CD4-positive, alpha-beta T cell treated with Interleukin-4 for 1 hour (primary cell): ENCODE measurements at regions not wholly inside any gene's neighbourhood (a gene's known extent, or its start where the extent isn't known, plus 50 kb on each side); places are given as distances from the start of the nearest gene placed in this dataset.

Experiments
- DNase-seq, 2 donors: peaks; one replicate each; pipeline ENCODE4 v3.0.0-alpha.2; 2020 to 2022

DNA sequence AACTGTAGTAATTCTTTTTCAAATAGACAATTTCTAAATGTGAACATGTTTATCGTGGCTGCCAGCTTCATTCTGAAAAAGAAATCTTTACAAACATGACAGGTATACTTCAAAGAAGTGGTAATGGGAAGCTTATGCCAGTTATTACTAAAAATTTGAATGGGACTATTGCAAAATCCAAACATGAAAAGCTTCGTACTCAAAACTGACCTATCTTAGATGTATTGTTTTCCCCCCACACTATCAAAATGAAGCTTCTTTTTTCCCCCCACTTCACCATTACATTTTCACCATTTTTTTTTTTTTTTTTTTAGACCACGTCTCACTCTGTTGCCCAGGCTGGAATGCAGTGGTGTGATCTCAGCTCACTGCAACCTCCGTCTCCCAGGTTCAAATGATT, 50.4 kb upstream of the SERTAD2 start:
- DNase-seq = no peak

DNA sequence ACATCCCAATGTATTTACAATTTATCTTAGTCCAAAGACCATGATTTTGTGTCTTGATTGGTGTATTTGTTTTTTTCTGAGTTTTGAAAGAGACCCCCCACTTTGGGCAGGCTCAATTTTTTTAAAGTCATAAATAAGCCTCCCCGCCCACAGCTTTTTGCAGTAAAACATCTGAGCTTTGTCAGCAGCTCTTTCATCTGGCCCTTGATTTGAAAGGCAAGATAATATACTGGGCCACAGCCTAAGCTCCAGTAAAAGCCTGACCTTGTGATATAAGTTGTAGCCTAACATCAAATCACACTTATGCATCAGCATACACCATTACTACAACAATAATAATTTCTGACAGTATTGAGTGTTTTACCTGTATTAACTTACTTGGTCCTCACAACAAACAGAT, 51.3 kb upstream of the SERTAD2 start:
- DNase-seq = no peak

DNA sequence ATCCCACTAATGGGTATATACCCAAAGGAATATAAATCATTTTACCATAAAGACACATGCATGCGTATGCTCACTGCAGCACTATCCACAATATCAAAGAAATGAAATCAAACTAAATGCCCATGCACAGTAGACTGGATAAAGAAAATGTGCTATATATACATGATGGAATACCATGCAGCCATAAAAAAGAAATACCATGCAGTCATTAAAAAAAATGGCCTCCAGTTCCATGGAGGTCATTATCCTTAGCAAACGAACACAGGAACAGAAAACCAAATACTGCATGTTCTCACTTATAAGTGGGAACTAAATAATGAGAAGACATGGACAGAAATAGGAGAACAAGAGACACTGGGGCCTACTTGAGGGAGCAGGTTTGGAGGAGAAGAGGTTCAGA, 53.6 kb upstream of the SERTAD2 start:
- DNase-seq = no peak

DNA sequence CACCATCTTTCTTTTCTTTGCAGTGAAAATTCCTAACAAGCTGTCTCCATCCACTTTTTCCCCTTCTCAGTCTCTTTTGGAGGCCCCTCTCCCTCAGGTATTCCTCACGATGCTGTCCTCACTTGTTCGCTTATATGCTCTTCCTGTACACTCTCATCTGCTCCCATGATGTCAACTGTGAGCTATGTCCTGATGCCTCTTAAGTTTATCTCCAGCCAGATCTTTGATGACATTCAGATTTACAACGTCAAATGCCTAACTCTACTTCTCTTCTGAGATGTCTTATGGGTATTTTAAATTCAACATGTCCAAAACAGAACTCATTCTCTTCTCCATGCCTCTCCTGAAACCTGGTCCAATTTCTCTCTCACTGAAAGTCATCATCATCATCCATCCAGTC, 55.1 kb upstream of the SERTAD2 start:
- DNase-seq = no peak

DNA sequence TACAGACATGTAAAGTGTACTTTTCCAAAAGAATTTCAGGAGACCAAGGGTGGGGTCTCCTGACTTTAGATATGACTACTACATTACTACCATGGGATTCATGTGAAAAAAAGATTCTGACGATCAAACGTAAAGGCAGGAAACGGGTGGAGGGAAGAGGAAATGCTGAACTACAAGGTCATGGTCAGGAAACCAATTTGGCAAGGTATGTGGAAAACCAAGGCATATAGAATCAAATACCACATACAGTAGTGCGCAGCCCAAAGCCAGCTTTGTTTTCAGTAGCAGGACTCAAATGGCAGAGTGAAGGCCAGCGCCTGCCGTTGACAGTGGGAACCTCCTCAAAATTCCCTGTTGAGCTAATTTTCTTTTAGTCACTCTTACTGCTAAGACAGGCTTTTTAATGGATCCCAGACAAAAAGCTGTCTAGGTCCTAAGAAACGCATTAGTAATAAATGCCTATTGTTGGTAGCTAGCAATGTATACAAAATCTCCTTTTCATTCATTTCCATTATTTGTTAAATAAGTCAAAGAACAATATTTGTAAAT, 57.6 kb upstream of the SERTAD2 start:
- DNase-seq = no peak

DNA sequence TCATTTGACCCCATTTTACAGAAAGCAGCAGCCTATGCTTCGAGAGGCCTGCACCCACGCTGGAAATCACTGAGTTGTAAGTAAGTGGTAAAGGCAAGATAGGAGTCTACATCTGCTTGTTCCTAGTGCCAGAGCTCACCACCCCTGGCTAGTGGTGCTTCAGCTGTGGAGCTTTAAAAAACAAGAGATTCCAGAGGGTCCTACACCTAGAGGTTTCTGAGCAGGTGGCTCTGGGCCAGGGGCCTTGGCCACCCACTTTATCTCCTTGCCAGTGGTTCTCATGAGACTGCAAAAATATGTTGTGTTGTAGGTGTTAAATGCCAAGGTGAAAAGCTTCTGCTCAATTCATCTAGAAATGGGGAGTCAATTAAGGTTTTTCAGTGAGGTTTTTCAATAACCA, 60.0 kb upstream of the SERTAD2 start:
- DNase-seq = no peak

DNA sequence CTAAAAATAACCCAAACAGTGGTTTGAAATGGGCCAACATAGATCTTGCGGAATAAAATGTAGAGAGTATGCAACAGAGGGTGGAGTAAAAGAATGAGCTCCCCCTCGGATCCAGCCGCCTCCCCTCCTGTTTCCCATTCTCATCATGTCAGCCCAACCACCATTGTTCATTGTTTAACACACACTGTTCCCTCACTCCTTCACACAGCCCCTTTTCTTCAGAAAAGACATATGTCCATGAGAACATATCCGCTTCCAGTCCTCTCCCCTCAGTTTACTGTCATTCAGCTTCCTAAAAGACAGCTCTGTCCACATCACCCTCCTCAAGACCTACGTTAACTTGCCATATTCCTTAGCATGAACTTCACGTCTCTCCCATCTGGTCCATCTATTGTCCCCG, 62.9 kb upstream of the SERTAD2 start:
- DNase-seq = no peak

DNA sequence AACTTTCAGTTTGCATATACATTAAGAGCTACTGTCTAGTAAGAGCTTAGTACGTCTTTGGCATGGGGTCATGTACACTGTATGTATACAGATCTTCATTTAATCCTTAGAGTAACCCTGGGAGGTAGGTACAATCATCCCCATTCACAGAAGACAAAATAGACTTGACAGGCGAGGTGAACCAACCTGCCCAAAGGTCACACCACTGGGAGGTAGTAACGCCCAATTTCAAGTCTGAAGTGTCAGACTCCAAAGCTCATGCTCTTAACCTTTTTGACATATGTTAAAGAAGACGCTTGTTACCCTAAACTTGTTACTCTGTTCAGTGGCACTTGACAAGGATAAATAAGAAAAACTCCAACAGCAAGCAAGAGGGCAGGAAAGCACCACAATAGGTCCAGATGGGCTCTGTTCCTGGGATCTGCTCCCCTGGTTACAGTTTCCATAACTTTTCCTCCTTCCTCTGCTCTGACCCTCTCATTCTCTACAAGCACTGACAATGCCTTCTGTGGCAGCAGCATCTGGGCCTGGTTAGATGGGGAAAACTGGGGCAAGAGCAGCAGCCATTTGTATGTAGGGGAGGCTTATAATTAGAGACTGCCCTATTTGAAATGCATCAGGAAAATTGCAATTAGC, 64.7 kb upstream of the SERTAD2 start:
- no peak for DNase-seq

DNA sequence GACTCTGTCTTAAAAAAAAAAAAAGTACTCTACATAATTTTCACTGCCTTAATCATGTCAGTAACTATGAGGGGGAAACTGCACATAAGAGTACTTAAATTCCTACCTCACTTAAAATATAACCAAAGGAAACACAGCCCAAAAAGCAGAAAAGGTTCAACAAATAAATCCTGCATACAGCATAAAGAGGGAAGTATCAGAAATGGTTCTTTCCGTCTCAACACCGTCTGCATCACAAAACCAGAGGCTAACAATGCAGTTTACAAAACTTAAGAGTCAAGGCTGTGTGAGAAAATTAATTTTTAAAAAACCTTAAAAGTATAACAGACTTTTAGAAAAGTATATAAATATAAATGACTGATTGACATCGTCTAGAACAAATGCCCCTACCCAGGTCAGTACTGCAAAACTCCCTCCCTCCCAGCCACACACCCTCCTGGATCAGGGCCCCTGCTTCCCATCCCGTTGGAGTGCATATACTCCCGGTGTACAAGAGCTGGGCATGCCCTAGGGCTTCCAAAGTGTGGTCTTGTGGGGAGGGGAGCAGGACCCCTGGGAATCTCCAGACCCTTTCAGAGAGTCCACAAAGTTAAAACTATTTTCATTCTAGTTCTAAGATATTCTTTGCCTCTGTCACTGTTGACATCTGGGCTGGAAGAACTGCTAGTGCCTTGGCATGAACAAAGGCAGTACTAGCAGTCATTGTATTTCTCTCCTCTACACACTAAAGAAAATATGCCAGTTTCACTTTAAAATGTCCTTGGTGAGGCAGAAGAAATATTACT, 67.0 kb upstream of the SERTAD2 start:
- DNase-seq = no peak

DNA sequence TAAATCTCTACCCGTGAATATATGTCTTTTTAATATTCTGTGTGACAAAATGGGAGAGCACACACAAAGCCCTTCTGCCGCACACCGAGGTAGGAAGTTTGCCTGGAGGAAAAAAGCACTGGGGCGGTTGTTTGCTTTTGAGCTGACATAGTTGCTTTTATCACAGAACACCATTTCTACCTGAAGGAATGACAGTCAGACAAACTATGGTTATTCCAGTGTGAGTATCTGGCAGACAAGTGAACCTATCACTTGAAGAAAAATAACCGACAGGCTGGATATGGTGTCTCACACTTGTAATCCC, 67.6 kb upstream of the SERTAD2 start:
- no peak for DNase-seq

DNA sequence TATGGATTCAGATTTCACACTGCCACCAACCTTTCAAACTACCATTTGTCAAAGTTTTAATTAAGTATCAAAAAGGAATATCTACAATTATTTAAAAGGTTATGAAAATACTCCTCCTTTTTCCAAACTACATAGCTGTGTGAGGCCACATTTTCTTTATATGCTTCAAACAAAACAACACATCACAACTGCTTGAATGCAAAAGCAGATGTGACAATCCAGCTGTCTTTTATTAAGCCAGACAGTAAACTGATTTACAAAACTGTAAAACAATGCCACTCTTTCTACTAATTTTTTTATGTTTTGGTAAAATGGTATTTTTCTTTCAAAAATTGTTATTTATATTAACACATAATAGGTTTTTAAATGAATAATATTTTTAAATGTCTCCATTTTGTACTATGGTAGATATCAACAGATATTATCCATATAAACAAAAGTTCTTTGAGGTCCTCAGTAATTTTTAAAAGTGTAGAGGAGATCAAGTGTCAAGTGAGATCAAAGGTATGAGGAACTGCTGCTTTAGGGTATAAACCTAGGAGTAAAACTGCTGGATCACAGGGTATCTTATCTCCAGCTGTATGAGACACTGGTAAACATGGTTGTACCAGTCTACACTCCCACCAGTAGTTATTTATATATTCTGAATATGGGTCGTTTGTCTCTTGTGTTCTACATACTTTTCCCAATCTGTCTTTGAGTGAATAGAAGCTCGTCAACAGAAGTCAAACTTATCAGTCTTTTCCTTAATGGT, 68.8 kb upstream of the SERTAD2 start:
- DNase-seq = no peak

DNA sequence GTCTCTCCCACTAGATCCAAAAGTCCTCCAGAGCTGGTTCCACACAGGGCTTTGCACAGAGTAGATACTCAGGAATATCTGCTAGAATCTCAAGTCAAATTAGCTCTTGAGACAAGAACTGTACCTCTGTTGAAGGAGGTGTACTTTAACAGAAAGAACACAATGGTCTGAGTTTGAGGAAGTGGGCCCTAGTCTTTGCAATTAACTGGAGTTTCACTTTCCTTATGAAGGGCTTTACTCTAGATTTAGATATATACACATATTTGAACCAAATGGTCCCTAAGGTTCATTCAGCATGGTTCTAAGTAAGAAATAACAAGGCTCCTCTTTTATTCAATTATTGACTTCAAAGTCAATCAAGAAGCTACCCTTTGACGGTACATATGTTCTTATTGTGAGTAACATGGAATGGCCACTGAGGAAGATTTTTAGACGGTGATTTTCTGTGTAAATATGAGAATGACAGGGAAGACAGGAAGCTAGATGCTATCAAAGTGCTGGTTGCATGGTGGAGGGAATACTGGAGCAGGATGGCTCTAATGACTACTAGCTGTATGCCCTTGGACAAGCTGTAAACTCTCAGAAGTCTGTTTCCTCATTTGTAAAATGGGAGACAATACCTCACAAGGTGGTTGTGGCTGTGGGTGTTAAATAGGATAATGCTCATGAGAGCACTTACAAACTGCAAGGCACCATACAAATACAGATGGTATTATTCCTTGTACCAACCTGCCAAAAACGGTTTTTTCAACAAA, 73.5 kb upstream of the SERTAD2 start:
- peak in 1 of 2 donors; percentile 50 for DNase-seq

DNA sequence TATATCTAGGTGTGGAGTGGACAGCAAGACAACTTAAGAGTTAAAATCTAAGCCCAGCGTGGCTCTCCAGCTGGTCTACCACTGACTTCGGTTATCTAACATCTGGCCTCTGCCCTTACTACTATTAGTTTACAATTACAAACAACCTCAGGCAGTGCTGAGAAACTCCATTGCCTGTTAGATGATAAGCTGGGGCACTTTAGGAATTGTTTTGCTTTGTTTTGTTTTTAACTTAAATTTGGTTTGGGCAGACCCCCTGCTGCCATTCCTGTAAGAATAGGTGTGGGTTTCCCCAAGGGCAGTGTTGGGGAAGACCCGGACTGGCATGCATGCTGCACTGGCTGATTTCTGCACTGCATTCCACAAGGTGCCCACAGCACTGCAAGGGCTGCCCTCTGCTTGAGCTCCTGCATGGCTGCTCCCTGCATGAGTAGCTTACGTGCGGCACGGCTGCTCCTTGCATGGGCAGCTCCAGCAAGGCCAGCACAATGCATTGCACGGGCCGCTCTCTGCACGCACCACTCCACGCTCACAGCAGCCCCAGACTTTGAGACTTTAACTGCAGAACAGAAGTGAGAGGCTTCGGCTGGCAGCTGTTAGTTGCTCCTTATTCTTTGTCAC, 74.2 kb upstream of the SERTAD2 start:
- DNase-seq = no peak

DNA sequence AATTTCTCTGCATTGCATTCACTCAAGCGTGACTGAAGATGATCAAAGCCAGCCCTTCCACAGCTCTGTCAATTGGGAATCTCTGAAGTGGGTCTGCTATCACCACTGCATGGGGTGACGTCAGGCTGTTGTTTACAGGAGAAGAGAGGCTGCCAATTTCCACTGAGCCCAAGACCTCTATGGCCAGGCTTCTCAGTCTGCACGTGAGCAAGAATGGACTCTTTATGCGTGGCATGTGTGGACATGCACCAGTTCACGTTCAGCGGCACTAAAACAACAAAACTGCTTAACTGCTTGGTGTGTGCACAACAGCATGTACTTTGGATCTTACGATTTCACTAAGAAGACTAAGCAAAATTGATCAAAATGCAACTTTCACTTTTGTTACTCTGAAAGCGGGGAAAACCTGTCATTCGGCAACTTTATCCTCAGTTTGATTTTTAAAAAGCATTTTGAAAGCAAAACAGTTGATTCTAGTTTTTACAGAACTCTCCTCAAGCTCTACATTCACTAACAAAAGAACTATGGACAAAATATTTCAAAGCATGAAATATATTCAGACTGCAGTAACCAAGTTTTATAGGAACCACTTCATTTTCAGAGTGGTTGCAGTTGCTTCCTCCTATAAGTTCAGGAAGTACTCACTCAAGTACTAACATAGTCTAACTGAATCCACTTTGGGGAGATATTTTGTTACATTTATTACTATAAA, 77.0 kb upstream of the SERTAD2 start:
- peak; percentile 60 to 61 for DNase-seq

DNA sequence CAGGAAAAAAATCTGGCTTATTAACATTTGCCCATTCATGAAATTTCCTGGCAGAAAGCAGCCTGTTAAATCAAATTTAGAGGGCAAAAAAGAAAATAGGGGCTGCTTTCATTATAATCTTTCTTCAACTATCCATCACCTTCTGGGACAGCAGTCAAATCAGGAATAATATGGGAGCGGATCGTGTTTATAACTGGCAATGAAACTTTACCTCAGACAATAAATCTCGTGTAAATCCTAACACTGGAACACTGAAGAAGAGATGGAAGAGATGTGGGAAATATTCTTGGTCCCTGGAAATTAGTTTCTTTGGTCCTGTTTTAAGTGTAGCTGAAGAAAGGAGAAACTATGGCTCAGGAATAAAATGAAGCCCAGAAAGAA, 77.5 kb upstream of the SERTAD2 start:
- no peak for DNase-seq

DNA sequence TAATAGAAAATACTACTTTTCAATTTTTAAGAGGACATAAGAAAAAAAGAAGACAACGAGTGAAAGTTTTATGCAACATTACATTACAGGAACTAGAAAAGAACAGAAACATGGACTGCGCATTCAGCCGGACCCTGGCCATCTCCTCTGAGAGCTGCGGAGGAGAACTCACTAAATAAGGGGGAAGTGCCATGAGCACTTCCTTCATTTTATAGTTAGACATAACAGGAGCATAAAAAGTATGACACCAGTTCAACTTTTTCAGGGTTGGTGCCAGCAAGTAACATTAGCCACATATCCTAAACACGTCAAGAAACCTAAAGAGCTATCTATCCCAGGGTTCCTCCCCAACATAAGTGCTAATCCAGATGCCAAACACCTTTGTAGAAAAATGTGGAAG, 78.0 kb upstream of the SERTAD2 start:
- peak in 1 of 2 donors; percentile 29 for DNase-seq

DNA sequence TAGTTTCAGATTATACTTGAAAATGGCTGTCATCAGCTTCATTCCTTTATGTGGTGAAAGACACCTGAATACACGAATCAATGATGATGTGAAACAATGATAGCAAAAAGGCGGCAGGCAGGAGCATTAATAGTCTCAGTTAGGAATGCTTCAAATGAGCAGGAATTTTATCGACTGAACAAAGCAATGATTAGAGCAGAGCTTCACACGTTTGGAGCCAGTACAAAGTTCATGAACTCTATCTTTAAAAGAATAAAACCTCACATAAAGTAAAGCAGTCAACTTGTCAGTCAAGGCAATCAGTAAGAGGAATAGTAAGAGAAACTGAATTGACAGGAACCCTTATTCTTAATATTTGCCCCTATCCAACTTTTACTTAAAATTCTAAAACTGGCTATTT, 78.4 kb upstream of the SERTAD2 start:
- no peak for DNase-seq

DNA sequence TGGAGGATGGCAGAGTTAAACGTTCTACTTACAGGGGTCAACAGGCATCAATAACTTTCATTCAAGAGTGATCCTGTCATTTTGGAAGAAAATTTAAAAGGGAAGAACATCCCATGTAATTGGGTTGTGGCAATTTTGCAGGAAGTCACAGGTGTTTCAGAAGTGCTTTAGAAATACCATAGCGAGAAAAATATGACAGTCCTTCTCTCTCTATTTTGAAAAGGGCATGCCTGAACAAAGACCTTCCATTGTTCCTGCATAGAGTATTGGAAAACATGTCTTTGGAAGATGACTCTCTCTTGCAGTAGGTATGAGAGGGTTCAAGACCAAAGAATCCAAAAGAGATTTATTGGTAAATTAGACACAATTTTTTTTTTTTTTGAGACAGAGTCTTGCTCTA, 81.8 kb upstream of the SERTAD2 start:
- no peak for DNase-seq

DNA sequence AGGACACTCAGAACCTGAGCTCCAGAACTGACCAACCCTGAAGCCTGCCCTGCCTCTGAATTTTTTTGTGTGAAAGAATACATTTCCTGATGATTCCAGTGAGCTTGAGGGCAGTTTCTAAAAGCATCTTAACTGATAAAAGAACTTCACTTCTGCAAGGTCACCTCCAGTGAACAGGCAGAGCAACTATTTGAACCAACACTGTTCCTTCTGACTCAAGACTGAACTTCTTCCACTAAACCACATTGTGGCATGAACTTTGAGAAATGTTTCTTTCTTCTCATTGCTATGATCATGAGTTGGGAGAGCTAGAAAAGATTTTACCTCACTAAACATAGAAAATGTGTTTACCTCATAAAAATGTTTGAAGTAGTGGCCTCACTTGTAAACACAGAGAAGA, 83.8 kb upstream of the SERTAD2 start:
- no peak for DNase-seq

DNA sequence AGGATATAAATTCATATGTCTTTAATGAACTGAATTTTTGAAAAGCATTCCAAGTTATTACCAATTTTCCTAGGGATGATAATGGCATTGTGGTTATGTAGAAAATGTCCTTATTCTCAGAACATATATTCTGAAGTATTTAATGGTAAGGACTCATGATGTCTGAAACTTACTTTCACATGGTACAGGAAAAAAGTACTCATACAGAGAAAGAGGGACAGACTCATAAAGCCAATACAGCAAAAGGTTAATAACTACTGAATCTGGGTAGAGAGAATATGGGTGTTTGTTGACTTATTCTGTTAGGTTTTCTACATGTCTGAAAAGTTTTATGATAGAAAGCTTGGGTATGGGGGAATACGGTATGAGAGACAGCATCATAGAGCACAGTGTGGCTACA, 84.3 kb upstream of the SERTAD2 start:
- DNase-seq = no peak

DNA sequence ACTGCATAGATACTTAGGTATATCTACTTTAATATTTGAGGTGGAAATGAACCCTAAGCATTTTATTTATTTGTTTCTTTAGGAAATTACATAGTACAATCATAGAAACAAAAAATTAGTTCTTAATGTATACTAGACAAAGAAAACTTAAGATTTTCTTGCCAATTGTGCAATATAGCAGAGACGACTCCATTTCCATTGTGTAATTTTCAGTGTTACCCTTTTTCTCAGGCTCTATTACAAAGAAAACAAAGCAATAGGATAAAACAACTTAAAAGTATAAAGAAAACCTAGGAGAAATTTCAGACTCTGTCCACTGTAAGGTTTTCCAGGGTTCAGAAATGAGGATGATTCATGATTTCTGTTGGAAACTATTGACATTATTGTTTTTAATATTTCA, 89.0 kb upstream of the SERTAD2 start:
- no peak for DNase-seq

DNA sequence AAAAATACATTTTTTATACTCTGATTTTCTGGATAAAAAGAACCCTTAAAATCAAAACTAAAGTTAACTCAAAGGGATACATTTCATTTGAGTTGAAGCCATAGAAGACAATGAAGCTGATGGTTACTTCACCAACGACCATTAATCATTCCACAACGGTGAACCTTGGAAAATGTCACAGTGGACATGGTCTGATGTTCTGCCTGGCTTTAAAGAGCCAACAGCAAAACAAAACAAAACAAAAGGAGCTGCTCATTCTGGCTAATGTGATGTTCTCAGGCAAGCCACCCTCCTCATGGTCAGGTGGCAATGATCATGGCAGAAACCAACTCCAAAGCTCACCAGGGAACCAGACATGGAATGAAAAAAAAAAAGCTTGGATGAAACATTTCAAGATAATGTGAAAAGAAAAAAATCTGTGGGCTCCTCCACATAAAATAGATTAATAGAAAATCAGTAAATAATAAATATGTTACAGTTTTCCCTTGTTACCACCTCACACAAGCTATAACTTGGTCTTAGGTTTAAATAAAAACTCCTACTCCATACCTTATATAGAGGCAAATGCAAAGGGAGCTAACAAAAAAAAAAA, 90.1 kb upstream of the SERTAD2 start:
- DNase-seq = no peak
